Lower lobe of right lung (tissue), 2 donors: ENCODE measurements at regions not wholly inside any gene's neighbourhood (a gene's known extent, or its start where the extent isn't known, plus 50 kb on each side); places are given as distances from the start of the nearest gene placed in this dataset.

Source experiments
- ATAC-seq, 2 donors: fragments of 200-7000 bp; cut with Tn5 transposase; one replicate each; pipeline ENCODE4 v1.9.1; 2020 to 2022; ENCODE audit warnings: mild to moderate bottlenecking in 2 of 2, moderate library complexity in 2 of 2
- DNase-seq: peaks from one replicate; pipeline ENCODE4 v3.0.0-alpha.2; 2020
- H3K27ac ChIP-seq: fragments of 200-600 bp; one replicate; pipeline ENCODE4 v1.8.0; 2022
- H3K27me3 ChIP-seq: fragments of 200-600 bp; one replicate; pipeline ENCODE4 v1.8.0; 2022; ENCODE audit warnings: low read depth
- H3K36me3 ChIP-seq: fragments of 200-600 bp; one replicate; pipeline ENCODE4 v1.8.0; 2022; ENCODE audit warnings: mild to moderate bottlenecking
- H3K4me1 ChIP-seq: fragments of 200-600 bp; one replicate; pipeline ENCODE4 v1.8.0; 2022
- H3K4me3 ChIP-seq: fragments of 200-600 bp; one replicate; pipeline ENCODE4 v1.8.0; 2022; ENCODE audit warnings: mild to moderate bottlenecking
- H3K9me3 ChIP-seq: fragments of 200-600 bp; one replicate; pipeline ENCODE4 v1.8.0; 2022
- intact Hi-C: fragments of 100-400 bp; cut with DNase I; formaldehyde crosslinking; loops from one replicate; pipeline ENCODE4 v1.11.0; 2022
- TF ChIP-seq, protein P1 (sequence below): fragments of 200-600 bp; IDR thresholded peaks from one replicate; pipeline ENCODE4 v1.8.0; 2022; ENCODE audit warnings: antibody characterized with exemption, mild to moderate bottlenecking
- donor health status: DM: no; HTN: yes; CAD: no; lungs with severe emphysema.

DNA sequence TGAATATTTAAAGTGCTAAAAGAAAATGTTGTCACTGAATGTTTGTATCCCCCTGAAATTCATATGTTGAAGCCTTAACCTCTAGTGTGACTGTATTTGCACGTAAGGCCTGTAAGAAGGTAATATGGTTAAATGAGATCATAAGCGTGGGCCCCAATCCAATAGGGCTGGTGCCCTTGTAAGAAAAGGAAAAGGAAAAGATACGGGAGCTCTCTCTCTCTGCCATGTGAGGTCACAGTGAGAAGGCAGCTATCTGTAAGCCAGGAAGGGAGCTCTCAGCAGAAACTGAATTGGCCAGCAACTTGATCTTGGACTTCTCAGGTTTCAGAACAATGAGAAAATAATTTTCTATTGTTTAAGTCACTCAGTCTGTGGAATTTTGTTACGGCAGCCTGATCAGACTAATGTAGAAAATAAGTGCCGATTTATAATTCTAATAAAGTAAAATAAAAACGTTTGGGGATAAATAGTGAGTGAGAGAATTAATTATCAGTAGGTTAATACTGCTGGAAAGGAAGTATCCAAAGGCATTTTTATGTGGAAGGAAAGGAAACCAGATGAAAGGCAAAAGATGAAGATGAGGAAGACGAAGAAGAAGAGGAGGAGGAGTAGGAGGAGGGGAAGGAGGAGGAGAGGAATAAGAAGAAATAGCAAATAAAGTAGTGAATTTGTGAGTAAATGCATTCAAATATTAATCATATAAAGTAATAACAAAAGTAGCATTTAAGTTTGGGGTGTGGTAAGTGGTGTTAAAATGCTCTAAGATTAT is 188.5 kb upstream of the KRR1 start:
- ATAC-seq: no peak
- H3K36me3 ChIP-seq: no peaks in the 10 kb centered on the region
- no peak overlapping the region for H3K4me3 ChIP-seq
- no peaks in the 10 kb centered on the region for H3K4me1 ChIP-seq
- no peak for DNase-seq
- TF ChIP-seq, protein P1, sequence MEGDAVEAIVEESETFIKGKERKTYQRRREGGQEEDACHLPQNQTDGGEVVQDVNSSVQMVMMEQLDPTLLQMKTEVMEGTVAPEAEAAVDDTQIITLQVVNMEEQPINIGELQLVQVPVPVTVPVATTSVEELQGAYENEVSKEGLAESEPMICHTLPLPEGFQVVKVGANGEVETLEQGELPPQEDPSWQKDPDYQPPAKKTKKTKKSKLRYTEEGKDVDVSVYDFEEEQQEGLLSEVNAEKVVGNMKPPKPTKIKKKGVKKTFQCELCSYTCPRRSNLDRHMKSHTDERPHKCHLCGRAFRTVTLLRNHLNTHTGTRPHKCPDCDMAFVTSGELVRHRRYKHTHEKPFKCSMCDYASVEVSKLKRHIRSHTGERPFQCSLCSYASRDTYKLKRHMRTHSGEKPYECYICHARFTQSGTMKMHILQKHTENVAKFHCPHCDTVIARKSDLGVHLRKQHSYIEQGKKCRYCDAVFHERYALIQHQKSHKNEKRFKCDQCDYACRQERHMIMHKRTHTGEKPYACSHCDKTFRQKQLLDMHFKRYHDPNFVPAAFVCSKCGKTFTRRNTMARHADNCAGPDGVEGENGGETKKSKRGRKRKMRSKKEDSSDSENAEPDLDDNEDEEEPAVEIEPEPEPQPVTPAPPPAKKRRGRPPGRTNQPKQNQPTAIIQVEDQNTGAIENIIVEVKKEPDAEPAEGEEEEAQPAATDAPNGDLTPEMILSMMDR: no peak
- no peaks in the 10 kb centered on the region for H3K27me3 ChIP-seq
- H3K27ac ChIP-seq: no peak overlapping the region
- H3K9me3 ChIP-seq: no peaks in the 10 kb centered on the region
- intact Hi-C loops: no loop called here

DNA sequence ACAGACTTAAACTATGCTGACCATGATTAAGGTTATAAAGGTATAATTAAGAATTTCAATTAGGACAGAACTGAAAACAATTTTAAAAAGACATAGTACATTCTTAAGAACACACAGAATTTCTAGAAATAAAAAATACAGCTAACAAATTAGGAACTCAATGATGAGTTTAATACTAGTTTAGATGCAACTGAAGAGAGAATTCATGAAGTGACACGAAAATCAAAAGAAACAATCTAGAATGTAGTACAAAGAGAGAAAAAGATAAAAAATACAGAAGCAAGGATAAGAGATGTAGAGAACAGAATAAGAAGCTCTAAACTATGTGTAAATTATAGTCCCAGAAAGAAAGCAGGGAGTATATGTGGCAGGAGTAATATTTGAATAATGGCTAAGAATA is 187.8 kb upstream of the KRR1 start:
- Histone ChIP-seq H3K36me3 (no peaks in the 10 kb centered on the region), H3K4me1 (no peaks in the 10 kb centered on the region), H3K27me3 (no peaks in the 10 kb centered on the region), H3K4me3 (no peak overlapping the region), H3K27ac (no peak overlapping the region), H3K9me3 (no peaks in the 10 kb centered on the region)
- intact Hi-C loops: no loop called here
- ATAC-seq: no peak
- DNase-seq: no peak
- TF ChIP-seq, protein P1: no peak

DNA sequence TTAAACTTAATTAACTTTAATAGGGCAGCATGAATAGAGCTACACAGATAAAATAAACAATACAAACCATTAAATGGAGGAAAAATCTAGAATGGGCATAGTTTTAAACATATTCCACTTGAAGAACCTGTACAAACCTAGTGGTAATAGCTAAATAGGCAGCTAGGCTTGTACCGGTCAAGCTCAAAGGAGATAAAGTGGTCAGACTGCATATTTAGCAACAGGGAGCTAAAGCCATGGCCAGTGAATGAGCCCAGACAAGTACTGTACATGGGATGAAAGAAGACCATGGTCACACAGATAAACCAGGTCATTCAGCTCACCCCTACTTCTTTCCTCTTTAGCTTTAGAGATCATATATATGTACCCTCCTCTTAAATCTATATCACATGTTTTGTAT is 186.6 kb upstream of the KRR1 start:
- H3K27me3 ChIP-seq: no peaks in the 10 kb centered on the region
- intact Hi-C loops: no loop called here
- H3K4me1 ChIP-seq: no peaks in the 10 kb centered on the region
- H3K9me3 ChIP-seq: no peaks in the 10 kb centered on the region
- TF ChIP-seq, protein P1: no peak
- H3K4me3 ChIP-seq: no peak overlapping the region
- H3K36me3 ChIP-seq: no peaks in the 10 kb centered on the region
- DNase-seq: no peak
- no peak for ATAC-seq
- H3K27ac ChIP-seq: no peak overlapping the region

DNA sequence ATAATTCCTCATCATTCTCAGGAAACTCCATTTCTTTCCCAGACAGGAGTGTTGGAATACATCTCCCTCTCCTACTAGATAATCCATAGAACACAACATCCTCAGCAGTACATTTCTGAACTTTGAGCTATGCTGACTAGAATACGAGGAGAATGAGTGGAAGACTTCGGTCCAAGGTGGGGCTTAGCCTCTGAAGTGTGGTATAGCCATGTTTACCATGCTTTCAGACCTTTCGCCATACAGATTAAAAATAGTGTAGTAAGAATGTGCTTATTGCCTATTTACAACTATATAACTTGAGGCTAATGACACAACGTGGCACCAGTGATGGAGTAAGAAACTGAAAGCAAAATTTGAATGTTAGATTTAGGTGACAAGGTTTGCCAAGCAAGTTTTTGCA is 184.5 kb upstream of the KRR1 start:
- TF ChIP-seq, protein P1: no peak
- no peaks in the 10 kb centered on the region for H3K9me3 ChIP-seq
- DNase-seq: no peak
- no peak overlapping the region for H3K27ac ChIP-seq
- H3K4me1 ChIP-seq: no peaks in the 10 kb centered on the region
- no peaks in the 10 kb centered on the region for H3K27me3 ChIP-seq
- intact Hi-C loops: no loop called here
- no peak overlapping the region for H3K4me3 ChIP-seq
- no peaks in the 10 kb centered on the region for H3K36me3 ChIP-seq
- no peak for ATAC-seq

DNA sequence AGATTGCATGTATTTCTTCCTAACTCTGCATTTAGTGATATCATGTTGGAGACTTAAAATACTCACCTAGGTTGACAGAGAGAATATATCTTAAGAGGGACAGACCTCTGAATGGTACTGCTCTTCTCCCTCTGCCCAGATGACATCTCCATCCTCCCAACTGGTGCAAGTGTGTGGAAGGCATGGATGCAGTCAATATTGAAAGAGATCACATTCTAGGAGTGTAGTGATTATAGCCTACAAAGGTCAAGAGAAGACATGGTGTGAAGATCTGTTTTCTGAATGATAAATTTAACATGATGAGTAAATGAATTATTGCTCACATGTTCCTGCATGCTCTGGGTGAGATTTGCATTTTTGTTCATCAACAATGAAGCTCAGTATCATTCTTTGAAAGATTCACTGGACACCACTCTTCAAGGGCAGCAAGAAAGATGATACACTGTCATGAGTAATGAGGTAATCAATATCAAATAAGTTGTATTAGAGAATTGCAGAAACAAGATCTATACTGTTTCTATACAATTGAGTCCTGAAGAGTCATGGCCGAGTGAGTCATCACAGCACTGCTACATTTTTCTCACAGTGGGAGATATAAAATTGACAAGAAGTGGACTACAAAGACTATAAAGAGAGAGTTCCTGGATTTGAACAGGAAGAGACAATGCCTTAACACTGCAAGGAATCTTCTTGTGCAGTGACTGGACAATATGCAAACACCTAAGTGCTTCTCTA is 183.3 kb upstream of the KRR1 start:
- Histone ChIP-seq H3K4me1 (no peaks in the 10 kb centered on the region), H3K4me3 (no peak overlapping the region)

More for the DNA sequence above, 183.3 kb upstream of the KRR1 start:
- ATAC-seq: no peak
- no peaks in the 10 kb centered on the region for H3K36me3 ChIP-seq
- no peaks in the 10 kb centered on the region for H3K27me3 ChIP-seq
- no peak for DNase-seq
- TF ChIP-seq, protein P1: no peak
- no peaks in the 10 kb centered on the region for H3K9me3 ChIP-seq
- H3K27ac ChIP-seq: no peak overlapping the region
- intact Hi-C loops: no loop called here
